ENCODE measurements at regions not wholly inside any gene's neighbourhood (a gene's known extent, or its start where the extent isn't known, plus 50 kb on each side); places are given as distances from the start of the nearest gene placed in this dataset.

DNA sequence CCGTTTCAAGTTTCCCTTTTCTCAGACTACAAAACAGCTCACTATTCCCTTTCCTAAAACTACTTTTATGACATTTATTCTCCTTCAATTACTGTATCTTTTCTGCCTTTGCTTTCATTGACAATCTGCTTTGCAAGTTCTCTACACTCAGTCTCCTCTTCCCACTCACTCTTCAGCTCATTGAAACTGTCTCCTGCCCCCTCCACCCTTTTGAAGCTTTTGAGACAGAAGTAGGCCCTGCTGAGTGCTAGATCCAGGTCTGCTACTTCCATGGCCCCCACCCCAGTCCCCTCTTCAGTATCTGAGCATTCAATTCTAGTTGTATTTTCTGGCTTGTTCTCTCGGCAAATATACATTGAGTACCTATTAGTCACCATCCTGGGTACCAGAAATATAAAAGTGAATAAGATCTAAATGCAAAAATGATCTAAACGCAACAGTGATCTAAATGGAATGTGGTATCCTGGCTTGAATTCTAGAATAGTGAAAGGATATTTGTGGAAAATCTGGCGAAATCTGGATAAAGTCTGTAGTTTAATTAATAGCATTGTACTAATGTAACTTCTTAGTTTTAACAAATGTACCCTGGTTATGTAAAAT is 58.4 kb downstream of the OR2K2 start:
- TF ChIP-seq, protein P1, sequence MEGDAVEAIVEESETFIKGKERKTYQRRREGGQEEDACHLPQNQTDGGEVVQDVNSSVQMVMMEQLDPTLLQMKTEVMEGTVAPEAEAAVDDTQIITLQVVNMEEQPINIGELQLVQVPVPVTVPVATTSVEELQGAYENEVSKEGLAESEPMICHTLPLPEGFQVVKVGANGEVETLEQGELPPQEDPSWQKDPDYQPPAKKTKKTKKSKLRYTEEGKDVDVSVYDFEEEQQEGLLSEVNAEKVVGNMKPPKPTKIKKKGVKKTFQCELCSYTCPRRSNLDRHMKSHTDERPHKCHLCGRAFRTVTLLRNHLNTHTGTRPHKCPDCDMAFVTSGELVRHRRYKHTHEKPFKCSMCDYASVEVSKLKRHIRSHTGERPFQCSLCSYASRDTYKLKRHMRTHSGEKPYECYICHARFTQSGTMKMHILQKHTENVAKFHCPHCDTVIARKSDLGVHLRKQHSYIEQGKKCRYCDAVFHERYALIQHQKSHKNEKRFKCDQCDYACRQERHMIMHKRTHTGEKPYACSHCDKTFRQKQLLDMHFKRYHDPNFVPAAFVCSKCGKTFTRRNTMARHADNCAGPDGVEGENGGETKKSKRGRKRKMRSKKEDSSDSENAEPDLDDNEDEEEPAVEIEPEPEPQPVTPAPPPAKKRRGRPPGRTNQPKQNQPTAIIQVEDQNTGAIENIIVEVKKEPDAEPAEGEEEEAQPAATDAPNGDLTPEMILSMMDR (IDR thresholded peaks at IDR 0.05) = no peak
- no peak for TF ChIP-seq POLR2A (IDR thresholded peaks at IDR 0.05)
